Astrocyte of the cerebellum (primary cell): ENCODE measurements at regions not wholly inside any gene's neighbourhood (a gene's known extent, or its start where the extent isn't known, plus 50 kb on each side); places are given as distances from the start of the nearest gene placed in this dataset.

Experiments used
- DNase-seq: peaks from one replicate; pipeline ENCODE4 v3.0.0-alpha.2; 2011; ENCODE audit warnings: low read depth
- H3K4me3 ChIP-seq: 2 replicates; pipeline ENCODE4 v1.5.1; 2011; ENCODE audit warnings: mild to moderate bottlenecking, low read depth, low read length, moderate library complexity
- in situ Hi-C: cut with HindIII; loops from 2 replicates; pipeline ENCODE4 v1.10.0; 2017; ENCODE audit warnings: low sequenced_read_pairs
- TF ChIP-seq, protein P1 (sequence below): IDR thresholded peaks from 2 replicates; pipeline ENCODE4 v1.5.1; 2012; ENCODE audit warnings: low read length, low read depth, moderate library complexity, mild to moderate bottlenecking; ENCODE audit errors: missing control alignments

DNA sequence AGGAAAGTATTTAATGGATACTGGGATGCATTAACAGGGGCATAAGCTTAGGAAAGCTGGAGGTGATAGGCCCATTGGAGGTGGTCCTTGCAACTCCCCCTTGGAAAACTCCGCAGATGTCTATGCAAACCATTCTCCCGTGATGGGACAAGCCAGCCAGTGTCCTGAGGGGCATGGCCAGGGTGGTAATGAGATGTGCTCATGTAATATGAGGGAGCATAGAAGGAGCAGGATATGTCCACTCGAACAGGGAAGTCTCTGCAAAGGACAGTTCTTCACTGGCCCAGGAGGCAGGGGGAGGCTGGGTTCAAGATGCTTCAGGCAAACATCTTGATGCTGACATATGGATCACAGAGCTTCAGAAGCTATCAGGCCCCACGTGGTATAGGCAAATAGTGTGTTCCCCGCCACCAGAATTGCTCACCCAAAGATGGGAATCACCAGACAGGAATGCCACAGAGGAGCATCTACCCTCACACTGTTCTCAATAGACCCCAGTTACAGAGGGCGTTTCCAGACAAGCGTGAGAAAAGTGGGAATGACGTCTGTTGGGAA lies 201.6 kb upstream of the CDH4 start:
- in situ Hi-C loops: no loop called here
- DNase-seq: no peak
- TF ChIP-seq, protein P1, sequence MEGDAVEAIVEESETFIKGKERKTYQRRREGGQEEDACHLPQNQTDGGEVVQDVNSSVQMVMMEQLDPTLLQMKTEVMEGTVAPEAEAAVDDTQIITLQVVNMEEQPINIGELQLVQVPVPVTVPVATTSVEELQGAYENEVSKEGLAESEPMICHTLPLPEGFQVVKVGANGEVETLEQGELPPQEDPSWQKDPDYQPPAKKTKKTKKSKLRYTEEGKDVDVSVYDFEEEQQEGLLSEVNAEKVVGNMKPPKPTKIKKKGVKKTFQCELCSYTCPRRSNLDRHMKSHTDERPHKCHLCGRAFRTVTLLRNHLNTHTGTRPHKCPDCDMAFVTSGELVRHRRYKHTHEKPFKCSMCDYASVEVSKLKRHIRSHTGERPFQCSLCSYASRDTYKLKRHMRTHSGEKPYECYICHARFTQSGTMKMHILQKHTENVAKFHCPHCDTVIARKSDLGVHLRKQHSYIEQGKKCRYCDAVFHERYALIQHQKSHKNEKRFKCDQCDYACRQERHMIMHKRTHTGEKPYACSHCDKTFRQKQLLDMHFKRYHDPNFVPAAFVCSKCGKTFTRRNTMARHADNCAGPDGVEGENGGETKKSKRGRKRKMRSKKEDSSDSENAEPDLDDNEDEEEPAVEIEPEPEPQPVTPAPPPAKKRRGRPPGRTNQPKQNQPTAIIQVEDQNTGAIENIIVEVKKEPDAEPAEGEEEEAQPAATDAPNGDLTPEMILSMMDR: no peak
- H3K4me3 ChIP-seq: no peak overlapping the region

DNA sequence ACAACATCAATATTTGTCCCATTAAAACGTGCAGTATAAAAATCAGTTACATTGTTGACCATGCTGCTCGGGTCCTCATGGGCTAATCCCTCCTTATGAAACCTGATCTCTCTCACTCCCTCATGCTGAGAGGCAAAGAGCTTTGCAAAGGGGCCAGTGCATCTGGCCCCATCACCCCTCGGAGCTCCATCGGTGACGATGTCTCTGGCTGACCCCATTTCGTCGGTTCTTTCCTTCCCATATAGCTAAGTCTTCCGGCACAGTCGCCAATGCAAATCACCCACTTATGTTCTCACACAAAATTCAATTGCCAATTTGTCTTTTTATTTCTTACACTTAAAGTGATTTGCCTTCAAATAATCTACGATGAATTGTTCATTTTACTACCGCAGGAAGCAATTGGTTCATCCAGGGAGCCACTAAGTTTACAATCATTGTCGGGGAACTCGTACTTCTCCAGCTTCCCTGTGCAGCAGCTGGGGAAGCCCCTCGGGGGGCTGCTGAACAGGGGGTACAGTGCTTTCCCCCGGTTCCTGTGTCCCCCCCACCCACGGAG lies 199.8 kb upstream of the CDH4 start:
- in situ Hi-C loops: no loop called here
- no peak for DNase-seq
- TF ChIP-seq, protein P1: no peak
- no peak overlapping the region for H3K4me3 ChIP-seq

GRCh38 chr20:61052776-61053442 lies 199.2 kb upstream of the CDH4 start:
- in situ Hi-C loops: no loop called here
- no peak for DNase-seq
- TF ChIP-seq, protein P1: no peak
- H3K4me3 ChIP-seq: no peak overlapping the region

- no peak overlapping the region for H3K4me3 ChIP-seq
- TF ChIP-seq, protein P1: no peak
- in situ Hi-C loops: no loop called here
- DNase-seq: no peak
Measured at GRCh38 chr20:61053487-61053886, 198.6 kb upstream of the CDH4 start.

- in situ Hi-C loops: no loop called here
- H3K4me3 ChIP-seq: no peak overlapping the region
- TF ChIP-seq, protein P1: no peak
- DNase-seq: no peak
Measured at GRCh38 chr20:61053889-61054288, 198.2 kb upstream of the CDH4 start.

DNA sequence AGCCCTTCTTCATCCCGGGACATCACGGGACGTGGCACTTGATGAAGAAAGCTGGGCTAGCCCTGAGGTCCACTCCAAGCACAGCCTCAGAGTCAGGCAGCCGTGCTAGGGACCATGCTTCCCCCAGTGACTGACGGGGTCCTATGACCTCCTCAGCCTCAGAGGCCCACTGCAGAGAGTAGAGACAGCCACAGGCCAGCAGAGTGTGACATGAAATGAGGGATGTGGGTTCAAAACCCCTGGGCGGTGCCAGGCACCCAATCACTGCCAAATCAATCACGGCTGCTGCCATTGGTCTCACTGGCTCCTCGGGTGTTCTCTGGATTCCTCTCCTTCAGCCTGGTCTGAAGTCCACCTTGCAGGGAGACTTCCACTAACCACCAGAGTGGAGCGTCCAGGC lies 197.7 kb upstream of the CDH4 start:
- H3K4me3 ChIP-seq: no peak overlapping the region
- no peak for DNase-seq
- in situ Hi-C loops: no loop called here
- TF ChIP-seq, protein P1: no peak
